C4-2B (cell line): ENCODE measurements at regions not wholly inside any gene's neighbourhood (a gene's known extent, or its start where the extent isn't known, plus 50 kb on each side); places are given as distances from the start of the nearest gene placed in this dataset.

Experiments used
- H3K27ac ChIP-seq: fragments of 450-650 bp; 2 replicates; pipeline ENCODE4 v1.5.1; 2017
- CTCF ChIP-seq: fragments of 450-650 bp; conservative IDR thresholded peaks from 2 replicates; pipeline ENCODE4 v1.5.1; 2017; ENCODE audit warnings: mild to moderate bottlenecking
- ZFX ChIP-seq: fragments of 450-650 bp; IDR thresholded peaks from 2 replicates; pipeline ENCODE4 v1.6.1; 2017

- H3K27ac ChIP-seq, result no peak overlapping the region
- no peak for TF ChIP-seq ZFX
- no peak for TF ChIP-seq CTCF
These were observed 72.2 kb downstream of the PRDM9 start for GRCh38 chr5:23579566-23579965.

- TF ChIP-seq ZFX (no peak), CTCF (no peak)
- no peak overlapping the region for H3K27ac ChIP-seq
These were observed 75.7 kb downstream of the PRDM9 start for GRCh38 chr5:23583081-23583480.

- no peak for TF ChIP-seq ZFX
- TF ChIP-seq CTCF, result no peak
- no peak overlapping the region for H3K27ac ChIP-seq
These were observed 81.5 kb downstream of the PRDM9 start for GRCh38 chr5:23588841-23589326.

GRCh38 chr5:23591250-23591649 is 83.8 kb downstream of the PRDM9 start:
- no peak overlapping the region for H3K27ac ChIP-seq
- no peak for TF ChIP-seq CTCF
- no peak for TF ChIP-seq ZFX

GRCh38 chr5:23606927-23607326 is 99.5 kb downstream of the PRDM9 start:
- TF ChIP-seq ZFX, result no peak
- no peak for TF ChIP-seq CTCF
- H3K27ac ChIP-seq, result no peak overlapping the region

GRCh38 chr5:23612701-23613100 is 105.3 kb downstream of the PRDM9 start:
- H3K27ac ChIP-seq, result no peak overlapping the region
- TF ChIP-seq CTCF (no peak), ZFX (no peak)

GRCh38 chr5:23613566-23613965 is 106.2 kb downstream of the PRDM9 start:
- H3K27ac ChIP-seq, result no peak overlapping the region
- TF ChIP-seq CTCF, result no peak
- no peak for TF ChIP-seq ZFX
